NCI-H2107 treated with DMSO at 0.1 percent for 48 hours (cell line): ENCODE measurements at regions not wholly inside any gene's neighbourhood (a gene's known extent, or its start where the extent isn't known, plus 50 kb on each side); places are given as distances from the start of the nearest gene placed in this dataset.

ENCODE experiments used
- DNase-seq: peaks from one replicate; lab custom pipeline; 2025; ENCODE audit not compliant: unreplicated experiment; lab: John Stamatoyannopoulos, UW

GRCh38 chr5:174326372-174326771 is 280.9 kb downstream of the NSG2 start:
- DNase-seq, result no peak

DNA sequence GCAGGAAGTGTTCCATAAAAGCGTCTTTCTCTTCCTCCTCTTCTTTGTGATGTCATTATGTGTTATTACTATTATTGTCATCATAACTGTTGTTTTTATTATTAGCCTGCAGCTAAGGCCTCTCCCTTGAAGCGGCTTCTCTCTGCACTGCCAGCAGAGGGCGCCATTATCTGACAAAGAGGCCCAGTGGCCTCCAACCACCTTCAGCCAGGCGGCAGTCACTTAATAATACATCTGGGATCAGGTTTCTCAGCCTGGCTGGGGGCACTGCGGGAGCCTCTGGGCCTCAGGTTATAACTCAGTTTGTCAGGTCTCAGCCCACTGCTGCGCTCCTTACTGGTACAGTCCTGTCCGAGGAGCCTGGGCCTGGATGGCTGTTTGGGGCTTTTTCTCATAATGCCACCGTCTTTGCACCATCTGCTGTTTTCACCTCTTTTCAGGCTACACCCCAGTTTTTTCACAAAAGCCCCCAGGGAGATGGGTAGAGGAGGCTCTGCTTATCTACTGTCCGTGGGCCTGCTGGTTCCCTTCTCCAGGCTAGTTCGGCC is 281.9 kb downstream of the NSG2 start:
- peak; percentile 14 for DNase-seq

GRCh38 chr5:174327896-174328295 is 282.4 kb downstream of the NSG2 start:
- DNase-seq, result no peak

DNA sequence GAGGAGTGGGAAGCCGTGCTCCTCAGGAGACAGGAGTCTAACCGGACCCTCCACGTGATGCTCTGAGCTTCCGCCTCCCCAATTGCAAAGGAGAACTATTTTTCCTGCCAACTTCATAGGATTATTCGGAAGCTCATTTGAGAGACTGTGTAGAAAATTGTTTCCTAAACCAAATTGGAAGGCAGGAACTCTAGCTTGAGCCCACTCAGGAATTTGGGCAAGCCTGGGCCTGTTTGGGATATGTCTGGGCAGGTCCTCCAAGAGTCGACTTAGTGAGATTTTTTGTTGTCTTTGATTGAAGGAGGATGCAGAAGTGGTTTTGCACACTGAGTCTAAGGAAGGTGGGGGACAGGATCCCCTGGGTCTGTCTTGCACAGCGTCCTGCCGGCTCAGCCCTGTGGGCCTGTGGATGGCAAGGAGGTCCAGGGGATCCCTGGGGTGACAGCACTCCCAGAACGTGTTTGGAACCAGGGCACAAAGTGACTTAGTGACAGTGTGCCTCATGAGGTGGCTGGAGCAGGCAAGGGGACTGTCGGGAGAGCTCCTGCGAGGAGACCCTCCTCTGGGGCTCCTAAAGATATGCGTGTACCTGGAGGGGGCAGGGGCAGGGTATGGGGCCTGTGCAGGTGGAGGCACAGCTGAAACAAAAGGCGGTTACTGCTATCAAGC is 283.3 kb downstream of the NSG2 start:
- DNase-seq, result no peak

DNA sequence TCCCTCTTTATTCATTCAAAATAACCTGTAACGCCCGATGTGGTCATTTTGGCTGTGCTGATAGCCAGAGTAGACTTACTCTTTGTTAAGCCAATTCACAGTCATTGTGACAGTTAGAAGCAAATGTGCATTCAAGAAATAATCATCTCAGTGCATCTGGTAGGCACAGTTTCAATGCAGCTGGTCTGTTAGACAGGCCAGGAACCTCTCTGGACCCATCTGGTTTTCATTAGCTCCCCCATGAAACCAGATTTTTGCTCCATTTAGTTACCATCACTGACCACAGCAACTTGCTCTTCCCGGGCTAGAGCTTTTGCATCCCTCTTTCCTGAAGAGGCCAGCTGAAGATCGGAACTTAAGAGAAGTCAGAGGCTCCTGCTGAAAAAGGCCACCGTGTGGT is 284.2 kb downstream of the NSG2 start:
- no peak for DNase-seq

- DNase-seq, result no peak
Measured at GRCh38 chr5:174335682-174336364, 290.3 kb downstream of the NSG2 start.

DNA sequence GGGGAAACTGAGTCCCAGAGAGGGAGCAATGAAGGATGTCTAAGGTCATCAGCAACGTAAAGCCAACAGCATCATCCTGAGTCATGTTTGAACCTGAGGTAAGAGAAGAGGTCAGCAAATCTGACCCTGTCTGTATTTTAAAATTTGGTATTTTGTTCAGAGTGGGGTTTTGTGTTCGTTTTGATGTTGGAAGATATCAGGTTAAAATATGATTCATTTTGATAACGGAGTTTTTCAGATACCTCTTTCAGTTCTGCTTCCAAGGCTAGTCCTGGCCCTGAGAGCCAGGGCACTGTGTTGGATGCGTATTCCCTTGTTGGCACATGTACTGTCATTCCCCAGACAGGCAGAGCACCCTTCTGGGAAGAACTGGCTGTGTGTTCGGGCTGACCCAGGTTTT is 291.0 kb downstream of the NSG2 start:
- no peak for DNase-seq

GRCh38 chr5:174337276-174338184 is 292.0 kb downstream of the NSG2 start:
- no peak for DNase-seq

DNA sequence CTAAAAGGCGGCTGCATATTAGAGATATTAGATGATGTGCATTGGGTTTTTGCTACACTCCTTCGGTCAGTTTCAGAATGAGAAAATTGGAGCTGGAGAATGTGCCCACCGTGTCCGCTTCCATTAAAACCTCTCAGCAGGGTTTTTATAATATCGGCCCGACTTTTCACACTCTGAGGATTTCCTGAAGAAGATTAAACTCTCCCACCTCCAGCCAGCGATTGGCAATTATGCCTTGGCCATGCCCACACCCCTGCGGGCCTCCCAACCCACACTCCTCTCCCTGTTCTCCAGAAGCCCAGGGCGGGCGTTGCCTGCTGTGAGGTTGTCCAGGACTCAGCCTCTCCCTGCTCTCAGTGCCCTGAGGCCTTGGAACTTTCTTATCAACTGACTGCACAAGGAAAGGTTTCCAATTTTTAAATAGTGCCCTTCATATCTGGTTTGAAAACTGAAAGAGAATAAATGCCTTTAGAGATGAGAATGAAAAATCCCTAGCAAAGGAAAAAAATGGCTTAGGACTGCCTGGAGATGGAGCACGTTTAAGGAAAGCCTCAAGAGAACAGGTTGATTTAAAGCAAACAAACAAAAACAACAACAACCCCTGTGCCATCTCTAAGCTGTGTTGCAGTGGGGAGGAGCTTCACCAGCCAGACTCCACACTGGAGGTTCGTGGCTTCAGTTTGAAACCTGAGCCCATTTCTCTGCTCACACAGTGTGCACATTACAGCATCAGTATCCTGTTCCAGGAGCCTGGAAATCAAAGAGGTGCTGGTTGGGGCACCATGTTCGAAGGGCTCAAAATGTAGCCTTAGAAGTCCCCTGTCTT is 292.9 kb downstream of the NSG2 start:
- DNase-seq, result no peak

- DNase-seq, result no peak
Measured at GRCh38 chr5:174339130-174339529, 293.6 kb downstream of the NSG2 start.

DNA sequence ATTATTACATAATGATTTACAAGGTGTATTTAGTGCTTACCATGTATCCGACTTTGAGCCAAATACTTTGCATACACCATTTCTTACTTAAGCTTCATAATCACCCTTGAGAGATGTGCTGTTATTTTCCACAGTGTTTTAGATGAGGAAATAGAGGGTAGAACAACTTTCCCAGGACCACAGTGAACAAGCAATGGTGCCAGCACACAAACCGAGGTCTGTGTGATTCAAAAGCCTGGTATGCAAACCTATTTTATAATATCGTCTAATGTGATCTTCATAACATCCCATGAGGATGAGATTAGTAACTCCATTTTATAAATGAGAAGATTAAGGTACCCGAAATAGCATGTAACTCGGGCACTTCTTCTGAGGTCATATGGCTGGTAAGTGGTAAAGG is 294.7 kb downstream of the NSG2 start:
- no peak for DNase-seq

DNA sequence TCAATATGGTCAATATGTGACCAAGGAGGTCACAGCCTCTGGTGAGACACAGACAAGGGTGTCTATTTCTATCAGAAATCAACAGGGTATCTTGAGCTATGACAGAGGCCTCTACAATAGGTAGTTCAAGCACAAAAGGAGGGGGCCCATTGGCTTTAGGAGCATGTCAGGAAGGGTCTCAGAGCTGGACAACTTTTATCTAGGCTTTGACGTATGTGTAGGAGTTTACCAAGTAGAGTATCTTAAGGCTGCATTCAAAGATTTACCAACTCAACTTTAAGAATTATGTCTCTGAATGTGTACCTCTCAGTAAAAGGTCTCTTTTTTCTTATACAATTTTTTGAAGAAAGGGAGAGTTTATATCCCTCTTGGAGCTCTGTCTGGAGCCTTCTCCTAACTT is 297.2 kb downstream of the NSG2 start:
- DNase-seq, result no peak

DNA sequence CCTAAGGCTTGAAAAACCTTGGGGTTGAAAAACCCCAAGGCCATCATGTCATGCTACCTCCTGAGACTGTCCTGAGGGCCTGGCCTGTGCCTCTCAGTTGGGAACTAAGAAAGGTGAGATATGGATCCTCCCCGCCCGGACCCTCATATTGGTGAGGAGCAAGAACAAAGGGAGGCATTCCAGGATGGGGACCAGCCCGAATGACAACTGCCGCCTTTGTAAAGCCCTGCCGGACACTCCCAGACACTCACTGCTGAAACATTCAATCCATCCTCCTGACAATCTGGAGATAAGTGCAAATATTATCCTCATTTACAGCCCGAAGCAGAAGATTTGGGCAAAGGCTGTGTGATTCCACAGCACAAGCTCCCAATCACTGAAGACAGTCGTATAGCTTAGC is 298.3 kb downstream of the NSG2 start:
- DNase-seq, result no peak

GRCh38 chr5:174344335-174344734 is 298.8 kb downstream of the NSG2 start:
- DNase-seq, result no peak

DNA sequence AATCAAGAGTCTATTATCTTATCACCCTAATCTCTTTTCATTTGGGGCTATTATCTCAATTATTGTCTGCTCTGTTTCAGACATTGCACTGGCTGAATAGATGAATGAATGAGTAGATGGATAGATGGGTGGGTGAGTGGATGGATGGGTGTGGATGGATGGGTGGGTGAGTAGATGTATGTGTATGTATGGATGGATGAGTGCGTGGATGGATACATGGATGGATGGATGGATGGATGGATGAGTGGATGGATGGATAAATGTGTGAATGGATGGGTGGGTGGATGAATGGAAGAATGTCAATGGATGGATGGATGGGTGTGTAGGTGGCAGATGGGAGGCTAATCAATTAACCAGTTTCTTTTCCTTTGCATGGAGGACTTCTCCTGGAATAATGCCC is 301.7 kb downstream of the NSG2 start:
- no peak for DNase-seq

- no peak for DNase-seq
Measured at GRCh38 chr5:174348311-174348981, 302.9 kb downstream of the NSG2 start.

DNA sequence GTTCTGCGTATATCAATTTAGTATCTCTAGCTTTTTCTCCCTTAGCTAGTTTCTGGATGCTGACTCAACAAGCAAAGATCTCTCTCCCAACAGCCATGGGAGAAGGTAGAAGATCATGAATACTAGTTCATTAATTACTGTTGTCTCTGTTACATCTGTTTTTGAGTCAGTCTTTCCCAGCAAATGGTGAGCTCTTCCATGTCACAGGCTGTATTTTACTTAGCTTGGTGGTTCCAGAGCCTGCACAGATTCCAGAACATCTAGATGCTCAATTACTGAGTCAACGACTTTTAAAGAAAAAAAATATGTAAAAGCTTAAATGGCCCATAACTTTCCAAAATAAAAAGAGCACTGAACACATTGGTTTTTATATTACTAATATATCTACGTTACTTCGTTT is 307.2 kb downstream of the NSG2 start:
- DNase-seq, result no peak

DNA sequence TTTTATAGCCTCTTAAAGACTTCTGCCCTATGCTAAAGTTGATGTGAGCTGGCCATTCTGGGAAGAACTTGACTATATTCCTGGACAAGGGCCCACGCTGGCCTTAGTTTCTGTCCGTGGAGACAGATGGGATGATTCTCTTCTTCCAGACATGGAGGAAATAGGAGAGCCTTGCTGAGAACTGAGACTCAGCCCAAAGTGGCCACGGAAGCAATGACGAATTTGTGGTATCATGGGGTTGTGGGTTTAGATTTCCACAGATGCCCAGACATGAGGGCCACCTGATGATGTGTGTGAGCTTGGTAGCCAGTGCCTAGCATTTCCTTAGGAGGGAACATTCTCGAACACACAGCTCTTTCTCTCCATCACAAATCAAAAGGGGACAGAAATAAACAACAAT is 309.1 kb downstream of the NSG2 start:
- DNase-seq, result no peak

DNA sequence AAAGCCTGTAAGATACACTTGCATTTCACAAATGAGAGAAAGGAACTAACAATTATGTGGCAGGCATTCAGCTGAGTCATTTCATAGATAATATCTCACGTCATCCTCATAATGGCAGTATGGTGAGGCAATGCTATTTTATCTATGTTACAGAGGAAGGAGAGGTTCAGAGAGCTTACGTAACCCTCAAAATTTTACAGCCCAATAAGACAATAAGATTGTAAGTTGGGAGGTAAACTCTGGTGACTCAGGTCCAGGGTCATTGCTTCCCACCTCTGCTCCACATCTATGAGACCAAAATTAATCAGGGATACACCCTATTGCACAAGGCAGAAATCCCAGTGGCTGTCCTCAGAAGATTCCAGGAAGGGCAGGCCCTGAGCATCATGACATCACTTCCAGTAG is 309.7 kb downstream of the NSG2 start:
- no peak for DNase-seq

GRCh38 chr5:174355995-174356394 is 310.5 kb downstream of the NSG2 start:
- DNase-seq, result no peak
